WTC11 (cell line): ENCODE measurements at regions not wholly inside any gene's neighbourhood (a gene's known extent, or its start where the extent isn't known, plus 50 kb on each side); places are given as distances from the start of the nearest gene placed in this dataset.
"Not testable (repeated sequence)": the region's sequence is repeated elsewhere in the genome, so short reads cannot be mapped to it uniquely, and the experiment has no call there.

ENCODE experiments used
- ATAC-seq: fragments of 200-7000 bp; cut with Tn5 transposase; 2 replicates; pipeline ENCODE4 v1.10.0; 2021; ENCODE audit warnings: mild to moderate bottlenecking, moderate library complexity
- CTCF ChIA-PET: fragments of 300-600 bp; sonication (Branson Sonifier 250); formaldehyde crosslinking; loops from one replicate; lab custom pipeline; 2021; ENCODE audit warnings: antibody characterized with exemption; lab: Charles Lee
- POLR2A ChIA-PET: fragments of 350-600 bp; sonication (Branson Sonifier 250); formaldehyde crosslinking; loops from one replicate; lab custom pipeline; 2021; ENCODE audit warnings: antibody characterized with exemption; lab: Charles Lee
- DNase-seq: peaks from one replicate; pipeline ENCODE4 v3.0.0; 2021; ENCODE audit warnings: low spot score
- H3K27ac Mint-ChIP-seq: 2 replicates; pipeline ENCODE4 v1.8.0; 2021; ENCODE audit warnings: mixed read lengths
- H3K27me3 Mint-ChIP-seq: 2 replicates; pipeline ENCODE4 v1.8.0; 2021; ENCODE audit warnings: low read depth, mild to moderate bottlenecking, moderate library complexity, mixed read lengths
- H3K36me3 Mint-ChIP-seq: 2 replicates; pipeline ENCODE4 v1.8.0; 2021; ENCODE audit warnings: mixed read lengths
- H3K4me1 Mint-ChIP-seq: 2 replicates; pipeline ENCODE4 v1.8.0; 2022; ENCODE audit warnings: mixed read lengths
- H3K4me3 Mint-ChIP-seq: 2 replicates; pipeline ENCODE4 v1.8.0; 2021; ENCODE audit warnings: mild to moderate bottlenecking, moderate library complexity, mixed read lengths
- H3K9me3 Mint-ChIP-seq: 2 replicates; pipeline ENCODE4 v1.8.0; 2021; ENCODE audit warnings: mixed read lengths
- CREB1 ChIP-seq: sonication (generic); formaldehyde crosslinking; IDR thresholded peaks from 2 replicates; pipeline ENCODE4 v1.8.0; 2023; ENCODE audit warnings: mild to moderate bottlenecking, missing genetic modification reagents
- CREM ChIP-seq: sonication (generic); formaldehyde crosslinking; IDR thresholded peaks from 2 replicates; pipeline ENCODE4 v1.8.1; 2022; ENCODE audit warnings: mild to moderate bottlenecking, missing genetic modification reagents, moderate library complexity
- FOXK1 ChIP-seq: sonication (generic); formaldehyde crosslinking; IDR thresholded peaks from 2 replicates; pipeline ENCODE4 v1.8.0; 2022; ENCODE audit warnings: mild to moderate bottlenecking, moderate library complexity, missing genetic modification reagents
- FOXP1 ChIP-seq: sonication (generic); formaldehyde crosslinking; IDR thresholded peaks from 2 replicates; pipeline ENCODE4 v1.8.0; 2022; ENCODE audit warnings: missing genetic modification reagents, mild to moderate bottlenecking, moderate library complexity, borderline replicate concordance
- GRHL2 ChIP-seq: fragments of 250-450 bp; sonication (Bioruptor Pico); IDR thresholded peaks from 2 replicates; pipeline ENCODE4 v1.8.0; 2022; ENCODE audit warnings: mild to moderate bottlenecking, moderate library complexity; ENCODE audit not compliant: insufficient replicate concordance, severe bottlenecking
- IRF2 ChIP-seq: sonication (generic); formaldehyde crosslinking; IDR thresholded peaks from 2 replicates; pipeline ENCODE4 v1.8.0; 2022; ENCODE audit warnings: low read depth, missing genetic modification reagents, borderline replicate concordance
- JUN ChIP-seq: sonication (generic); formaldehyde crosslinking; IDR thresholded peaks from 2 replicates; pipeline ENCODE4 v1.8.0; 2023; ENCODE audit warnings: mild to moderate bottlenecking, missing genetic modification reagents
- KAT7 ChIP-seq: sonication (generic); formaldehyde crosslinking; IDR thresholded peaks from 2 replicates; pipeline ENCODE4 v1.8.1; 2023; ENCODE audit warnings: missing genetic modification reagents, mild to moderate bottlenecking, borderline replicate concordance
- NR2C2 ChIP-seq: sonication (generic); formaldehyde crosslinking; IDR thresholded peaks from 2 replicates; pipeline ENCODE4 v1.8.0; 2022; ENCODE audit warnings: mild to moderate bottlenecking, missing genetic modification reagents
- OVOL2 ChIP-seq: fragments of 250-450 bp; sonication (Bioruptor Pico); IDR thresholded peaks from 2 replicates; pipeline ENCODE4 v1.9.0; 2021; ENCODE audit warnings: mild to moderate bottlenecking, borderline replicate concordance
- SMAD3 ChIP-seq: sonication (generic); formaldehyde crosslinking; IDR thresholded peaks from 2 replicates; pipeline ENCODE4 v1.8.0; 2022; ENCODE audit warnings: missing genetic modification reagents, mild to moderate bottlenecking, borderline replicate concordance
- TCF7 ChIP-seq: sonication (generic); formaldehyde crosslinking; IDR thresholded peaks from 2 replicates; pipeline ENCODE4 v1.8.0; 2022; ENCODE audit warnings: mild to moderate bottlenecking, low read depth, missing genetic modification reagents, moderate library complexity
- TEAD4 ChIP-seq: sonication (generic); formaldehyde crosslinking; IDR thresholded peaks from 2 replicates; pipeline ENCODE4 v1.8.0; 2022; ENCODE audit warnings: mild to moderate bottlenecking, missing genetic modification reagents
- TP53 ChIP-seq: sonication (generic); formaldehyde crosslinking; IDR thresholded peaks from 2 replicates; pipeline ENCODE4 v1.8.1; 2023; ENCODE audit warnings: mild to moderate bottlenecking, missing genetic modification reagents
- ZNF396 ChIP-seq: fragments of 250-450 bp; sonication (Bioruptor Pico); IDR thresholded peaks from 2 replicates; pipeline ENCODE4 v1.8.0; 2021; ENCODE audit warnings: mild to moderate bottlenecking, moderate library complexity, borderline replicate concordance
- ZNF416 ChIP-seq: fragments of 250-450 bp; sonication (Bioruptor Pico); IDR thresholded peaks from 2 replicates; pipeline ENCODE4 v1.9.0; 2021; ENCODE audit warnings: mild to moderate bottlenecking, inconsistent platforms
- ZNF671 ChIP-seq: fragments of 250-450 bp; sonication (Bioruptor Pico); IDR thresholded peaks from 2 replicates; pipeline ENCODE4 v1.8.0; 2021; ENCODE audit warnings: mild to moderate bottlenecking
- TF ChIP-seq, protein P1 (sequence below): sonication (generic); formaldehyde crosslinking; IDR thresholded peaks from 2 replicates; pipeline ENCODE4 v1.8.0; 2022; ENCODE audit warnings: mild to moderate bottlenecking, missing genetic modification reagents
- TF ChIP-seq, protein P2 (sequence below): sonication (generic); formaldehyde crosslinking; IDR thresholded peaks from 2 replicates; pipeline ENCODE4 v1.8.1; 2023; ENCODE audit warnings: mild to moderate bottlenecking, missing genetic modification reagents, moderate library complexity
- TF ChIP-seq, protein P3 (sequence below): sonication (generic); formaldehyde crosslinking; IDR thresholded peaks from 2 replicates; pipeline ENCODE4 v1.8.0; 2023; ENCODE audit warnings: missing genetic modification reagents
- TF ChIP-seq, protein P4 (sequence below): sonication (generic); formaldehyde crosslinking; conservative IDR thresholded peaks from 2 replicates; pipeline ENCODE4 v1.8.1; 2022; ENCODE audit warnings: mild to moderate bottlenecking, missing genetic modification reagents
- TF ChIP-seq, protein P5 (sequence below): sonication (generic); formaldehyde crosslinking; IDR thresholded peaks from 2 replicates; pipeline ENCODE4 v1.8.1; 2022; ENCODE audit warnings: low read depth, mild to moderate bottlenecking, moderate library complexity, missing genetic modification reagents, borderline replicate concordance

DNA sequence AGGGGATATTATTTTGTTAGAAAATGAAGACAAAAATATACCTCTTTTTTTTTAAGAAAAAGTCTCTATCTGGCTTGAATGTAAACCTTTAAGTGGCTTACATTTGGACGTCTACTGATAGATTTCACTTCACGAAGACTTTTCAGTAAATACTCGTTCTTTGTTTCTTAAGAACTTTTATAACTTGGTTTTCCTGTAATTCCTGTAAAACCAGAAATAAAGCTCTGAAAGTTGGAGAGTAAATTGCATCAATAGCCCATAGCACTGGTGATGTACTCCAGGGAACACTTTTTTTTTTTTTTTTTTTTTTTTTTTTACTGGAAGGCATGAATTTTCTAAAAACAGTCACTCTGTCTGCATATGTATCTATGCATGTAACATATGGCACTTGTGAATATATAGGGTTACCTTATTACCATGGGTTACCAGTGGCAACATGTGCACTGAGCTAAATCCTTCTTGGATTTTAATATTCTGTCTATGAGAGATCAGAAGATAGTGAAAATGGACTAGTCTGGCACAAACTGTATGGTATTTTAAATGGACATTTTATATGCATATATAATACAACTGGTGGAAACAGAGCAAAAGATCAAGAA, 309.2 kb upstream of the TCF4 start:
- H3K9me3 Mint-ChIP-seq, result no peaks in the 10 kb centered on the region; the same call in 1 of the 2 replicates
- no peaks in the 10 kb centered on the region; the same call in 1 of the 2 replicates for H3K27me3 Mint-ChIP-seq
- ATAC-seq (no peak), DNase-seq (no peak)
- peaks cover 49% of the 10 kb centered on the region for H3K4me1 Mint-ChIP-seq
- POLR2A ChIA-PET, result no interaction called here
- TF ChIP-seq, protein P1, sequence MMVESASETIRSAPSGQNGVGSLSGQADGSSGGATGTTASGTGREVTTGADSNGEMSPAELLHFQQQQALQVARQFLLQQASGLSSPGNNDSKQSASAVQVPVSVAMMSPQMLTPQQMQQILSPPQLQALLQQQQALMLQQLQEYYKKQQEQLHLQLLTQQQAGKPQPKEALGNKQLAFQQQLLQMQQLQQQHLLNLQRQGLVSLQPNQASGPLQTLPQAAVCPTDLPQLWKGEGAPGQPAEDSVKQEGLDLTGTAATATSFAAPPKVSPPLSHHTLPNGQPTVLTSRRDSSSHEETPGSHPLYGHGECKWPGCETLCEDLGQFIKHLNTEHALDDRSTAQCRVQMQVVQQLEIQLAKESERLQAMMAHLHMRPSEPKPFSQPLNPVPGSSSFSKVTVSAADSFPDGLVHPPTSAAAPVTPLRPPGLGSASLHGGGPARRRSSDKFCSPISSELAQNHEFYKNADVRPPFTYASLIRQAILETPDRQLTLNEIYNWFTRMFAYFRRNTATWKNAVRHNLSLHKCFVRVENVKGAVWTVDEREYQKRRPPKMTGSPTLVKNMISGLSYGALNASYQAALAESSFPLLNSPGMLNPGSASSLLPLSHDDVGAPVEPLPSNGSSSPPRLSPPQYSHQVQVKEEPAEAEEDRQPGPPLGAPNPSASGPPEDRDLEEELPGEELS, result no peak
- CTCF ChIA-PET, result no interaction called here
- no peak overlapping the region for H3K4me3 Mint-ChIP-seq
- peaks cover under 1% of the 10 kb centered on the region; the same call in 1 of the 2 replicates for H3K36me3 Mint-ChIP-seq
- H3K27ac Mint-ChIP-seq, result no peak overlapping the region

DNA sequence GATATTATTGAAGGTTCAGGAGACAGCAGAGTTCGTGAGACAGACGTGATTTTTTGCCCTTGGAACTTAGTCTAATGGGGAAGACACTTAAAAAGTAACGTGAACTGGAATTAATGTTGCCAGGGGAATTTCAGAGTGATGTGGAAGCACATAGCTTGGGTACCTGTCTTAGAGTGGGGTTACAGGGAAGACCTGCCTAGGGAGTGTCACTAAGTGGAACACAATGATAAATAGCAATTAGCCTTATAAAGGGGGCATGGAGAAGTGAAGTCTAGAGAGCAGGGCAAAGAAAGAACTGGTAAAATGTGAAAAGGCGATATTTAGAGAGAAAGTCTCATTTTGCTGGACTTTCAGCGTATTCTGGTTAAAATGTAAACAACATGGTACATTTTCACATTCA, 306.0 kb upstream of the TCF4 start:
- POLR2A ChIA-PET, result no interaction called here
- peaks cover 41% of the 10 kb centered on the region for H3K4me1 Mint-ChIP-seq
- H3K27me3 Mint-ChIP-seq, result no peaks in the 10 kb centered on the region; the same call in 1 of the 2 replicates
- peaks cover 8% of the 10 kb centered on the region for H3K9me3 Mint-ChIP-seq
- H3K27ac Mint-ChIP-seq, result peak overlapping the region; percentile 23; the same call in 1 of the 2 replicates
- CTCF ChIA-PET, result no interaction called here
- DNase-seq (no peak), ATAC-seq (no peak)
- peaks cover 8% of the 10 kb centered on the region for H3K36me3 Mint-ChIP-seq
- TF ChIP-seq, protein P2, sequence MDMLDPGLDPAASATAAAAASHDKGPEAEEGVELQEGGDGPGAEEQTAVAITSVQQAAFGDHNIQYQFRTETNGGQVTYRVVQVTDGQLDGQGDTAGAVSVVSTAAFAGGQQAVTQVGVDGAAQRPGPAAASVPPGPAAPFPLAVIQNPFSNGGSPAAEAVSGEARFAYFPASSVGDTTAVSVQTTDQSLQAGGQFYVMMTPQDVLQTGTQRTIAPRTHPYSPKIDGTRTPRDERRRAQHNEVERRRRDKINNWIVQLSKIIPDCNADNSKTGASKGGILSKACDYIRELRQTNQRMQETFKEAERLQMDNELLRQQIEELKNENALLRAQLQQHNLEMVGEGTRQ, result no peak
- TF ChIP-seq KAT7 (CRISPR knock-in tag), result no peak
- TF ChIP-seq, protein P3, sequence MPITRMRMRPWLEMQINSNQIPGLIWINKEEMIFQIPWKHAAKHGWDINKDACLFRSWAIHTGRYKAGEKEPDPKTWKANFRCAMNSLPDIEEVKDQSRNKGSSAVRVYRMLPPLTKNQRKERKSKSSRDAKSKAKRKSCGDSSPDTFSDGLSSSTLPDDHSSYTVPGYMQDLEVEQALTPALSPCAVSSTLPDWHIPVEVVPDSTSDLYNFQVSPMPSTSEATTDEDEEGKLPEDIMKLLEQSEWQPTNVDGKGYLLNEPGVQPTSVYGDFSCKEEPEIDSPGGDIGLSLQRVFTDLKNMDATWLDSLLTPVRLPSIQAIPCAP (CRISPR knock-in tag), result no peak
- TF ChIP-seq TEAD4 (CRISPR knock-in tag), result no peak
- TF ChIP-seq FOXK1 (CRISPR knock-in tag), result no peak
- no peak for TF ChIP-seq ZNF396 (CRISPR knock-in tag)
- TF ChIP-seq ZNF671 (CRISPR knock-in tag), result no peak
- no peak for TF ChIP-seq SMAD3
- no peak for TF ChIP-seq CREB1
- no peak for TF ChIP-seq TP53 (CRISPR knock-in tag)
- TF ChIP-seq, protein P4, sequence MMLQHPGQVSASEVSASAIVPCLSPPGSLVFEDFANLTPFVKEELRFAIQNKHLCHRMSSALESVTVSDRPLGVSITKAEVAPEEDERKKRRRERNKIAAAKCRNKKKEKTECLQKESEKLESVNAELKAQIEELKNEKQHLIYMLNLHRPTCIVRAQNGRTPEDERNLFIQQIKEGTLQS (CRISPR knock-in tag), result no peak
- H3K4me3 Mint-ChIP-seq, result peak overlapping the region; percentile 86

DNA sequence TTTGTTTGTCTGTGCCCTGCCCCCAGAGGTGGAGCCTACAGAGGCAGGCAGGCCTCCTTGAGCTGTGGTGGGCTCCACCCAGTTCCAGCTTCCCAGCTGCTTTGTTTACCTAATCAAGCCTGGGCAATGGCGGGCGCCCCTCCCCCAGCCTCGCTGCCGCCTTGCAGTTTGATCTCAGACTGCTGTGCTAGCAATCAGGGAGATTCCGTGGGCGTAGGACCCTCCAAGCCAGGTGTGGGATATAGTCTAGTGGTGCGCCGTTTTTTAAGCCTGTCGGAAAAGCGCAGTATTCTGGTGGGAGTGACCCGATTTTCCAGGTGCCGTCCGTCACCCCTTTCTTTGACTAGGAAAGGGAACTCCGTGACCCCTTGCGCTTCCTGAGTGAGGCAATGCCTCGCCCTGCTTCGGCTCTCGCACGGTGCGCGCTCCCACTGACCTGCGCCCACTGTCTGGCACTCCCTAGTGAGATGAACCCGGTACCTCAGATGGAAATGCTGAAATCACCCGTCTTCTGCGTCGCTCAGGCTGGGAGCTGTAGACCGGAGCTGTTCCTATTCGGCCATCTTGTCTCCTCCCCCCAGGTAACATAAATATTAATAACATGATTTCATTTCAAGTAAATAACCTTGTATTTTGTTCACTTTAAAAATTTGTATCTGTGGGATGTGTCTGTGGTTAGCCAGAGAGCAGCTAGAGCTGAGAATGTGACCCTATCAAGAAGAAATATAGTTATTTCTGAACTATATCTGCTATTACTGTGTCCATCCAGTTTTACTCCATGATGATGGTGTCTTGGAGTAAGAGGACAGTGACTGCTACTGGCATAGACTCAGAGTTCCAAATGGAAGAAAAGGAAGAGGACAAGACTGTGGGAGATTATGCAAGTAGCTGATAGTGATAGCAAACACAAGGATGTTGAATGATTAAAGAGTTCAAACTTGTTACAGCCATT, 305.1 kb upstream of the TCF4 start:
- H3K27me3 Mint-ChIP-seq, H3K36me3 Mint-ChIP-seq, ATAC-seq, POLR2A ChIA-PET, H3K9me3 Mint-ChIP-seq: not testable (repeated sequence)
- CTCF ChIA-PET, result interaction anchor here (1.0 kb wide), 1 partner anchor 105 kb away, joined by 3 read pairs; no protein-coding TSS in a partner anchor
- H3K27ac Mint-ChIP-seq, result peak overlapping the region; percentile 97
- peak overlapping the region; percentile 86 for H3K4me3 Mint-ChIP-seq
- H3K4me1 Mint-ChIP-seq, result peaks cover 37% of the 10 kb centered on the region
- TF ChIP-seq FOXP1 (CRISPR knock-in tag) (0 out of 2 replicates have a peak, but pooled peaks have one; percentile 17), FOXK1 (CRISPR knock-in tag) (0 out of 2 replicates have a peak, but pooled peaks have one; percentile 21)
- DNase-seq, result peak; percentile 17

DNA sequence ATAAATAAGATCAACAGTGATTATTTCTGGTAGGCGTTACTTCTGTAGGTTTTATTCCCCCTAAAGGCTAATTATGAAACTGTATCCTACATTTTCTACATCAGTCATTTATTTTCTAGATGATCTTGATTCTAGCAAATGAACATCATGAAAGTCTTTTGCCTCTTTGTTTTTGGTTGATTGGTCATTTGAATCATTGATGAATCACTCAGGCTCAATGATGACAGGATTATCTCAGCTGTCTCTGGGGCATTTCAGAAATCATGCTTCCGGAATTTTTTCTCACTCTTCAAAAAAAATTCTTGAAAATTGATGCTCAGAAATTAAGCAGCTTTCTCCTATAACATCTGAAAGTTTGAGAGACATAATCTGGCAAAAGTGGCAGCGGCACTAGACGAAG, 298.9 kb upstream of the TCF4 start:
- ChIA-PET POLR2A (no interaction called here), CTCF (no interaction called here)
- Mint-ChIP-seq H3K27ac (no peak overlapping the region), H3K27me3 (no peaks in the 10 kb centered on the region), H3K36me3 (peaks cover 10% of the 10 kb centered on the region), H3K9me3 (peaks cover 19% of the 10 kb centered on the region), H3K4me1 (no peaks in the 10 kb centered on the region), H3K4me3 (no peak overlapping the region)
- TF ChIP-seq IRF2 (no peak), ZNF416 (CRISPR knock-in tag) (no peak), JUN (CRISPR knock-in tag) (no peak), TCF7 (CRISPR knock-in tag) (no peak), FOXK1 (CRISPR knock-in tag) (no peak), OVOL2 (CRISPR knock-in tag) (no peak), NR2C2 (CRISPR knock-in tag) (no peak), GRHL2 (CRISPR knock-in tag) (no peak), CREM (no peak), ZNF396 (CRISPR knock-in tag) (no peak), SMAD3 (no peak)
- TF ChIP-seq, protein P5, sequence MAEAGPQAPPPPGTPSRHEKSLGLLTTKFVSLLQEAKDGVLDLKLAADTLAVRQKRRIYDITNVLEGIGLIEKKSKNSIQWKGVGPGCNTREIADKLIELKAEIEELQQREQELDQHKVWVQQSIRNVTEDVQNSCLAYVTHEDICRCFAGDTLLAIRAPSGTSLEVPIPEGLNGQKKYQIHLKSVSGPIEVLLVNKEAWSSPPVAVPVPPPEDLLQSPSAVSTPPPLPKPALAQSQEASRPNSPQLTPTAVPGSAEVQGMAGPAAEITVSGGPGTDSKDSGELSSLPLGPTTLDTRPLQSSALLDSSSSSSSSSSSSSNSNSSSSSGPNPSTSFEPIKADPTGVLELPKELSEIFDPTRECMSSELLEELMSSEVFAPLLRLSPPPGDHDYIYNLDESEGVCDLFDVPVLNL (CRISPR knock-in tag), result no peak
- DNase-seq (no peak), ATAC-seq (no peak)
